HepG2 (cell line): ENCODE measurements at regions not wholly inside any gene's neighbourhood (a gene's known extent, or its start where the extent isn't known, plus 50 kb on each side); places are given as distances from the start of the nearest gene placed in this dataset.

Experiments
- AKAP8 ChIP-seq: sonication (generic); formaldehyde crosslinking; IDR thresholded peaks from 2 replicates; pipeline ENCODE4 v1.5.1; 2020; ENCODE audit warnings: mild to moderate bottlenecking, missing genetic modification reagents
- BHLHE40 ChIP-seq: IDR thresholded peaks from 2 replicates; pipeline ENCODE4 v1.6.1; 2011; ENCODE audit warnings: low read length, improper control_type of control experiment
- CSRNP2 ChIP-seq: sonication (generic); formaldehyde crosslinking; conservative IDR thresholded peaks from 2 replicates; pipeline ENCODE4 v1.8.0; 2022; ENCODE audit warnings: low read depth, missing genetic modification reagents
- CTCF ChIP-seq: sonication (generic); formaldehyde crosslinking; IDR thresholded peaks from 2 replicates; pipeline ENCODE4 v1.5.0; 2020; ENCODE audit warnings: mild to moderate bottlenecking, missing genetic modification reagents, moderate library complexity
- HCFC1 ChIP-seq: fragments of 150-350 bp; IDR thresholded peaks from 2 replicates; pipeline ENCODE4 v1.6.1; 2014; ENCODE audit warnings: low read depth, low read length
- NFYB ChIP-seq: sonication (generic); formaldehyde crosslinking; IDR thresholded peaks from 2 replicates; pipeline ENCODE4 v1.4.0; 2020; ENCODE audit warnings: missing genetic modification reagents
- NR3C1 ChIP-seq: sonication (generic); formaldehyde crosslinking; IDR thresholded peaks from 2 replicates; pipeline ENCODE4 v1.4.0; 2020; ENCODE audit warnings: missing genetic modification reagents
- PBX3 ChIP-seq: sonication (generic); formaldehyde crosslinking; IDR thresholded peaks from 2 replicates; pipeline ENCODE4 v1.8.1; 2023; ENCODE audit warnings: missing genetic modification reagents, inconsistent platforms, borderline replicate concordance
- RAD21 ChIP-seq: fragments of 450-650 bp; formaldehyde crosslinking; IDR thresholded peaks from 2 replicates; pipeline ENCODE4 v1.5.0; 2020; ENCODE audit warnings: mild to moderate bottlenecking
- SALL2 ChIP-seq: sonication (generic); formaldehyde crosslinking; IDR thresholded peaks from 2 replicates; pipeline ENCODE4 v1.8.1; 2023; ENCODE audit warnings: mild to moderate bottlenecking, missing genetic modification reagents, inconsistent platforms
- UBTF ChIP-seq: sonication (generic); formaldehyde crosslinking; IDR thresholded peaks from 2 replicates; pipeline ENCODE4 v1.4.0; 2020; ENCODE audit warnings: mild to moderate bottlenecking, missing genetic modification reagents
- YEATS4 ChIP-seq: sonication (generic); formaldehyde crosslinking; IDR thresholded peaks from 2 replicates; pipeline ENCODE4 v1.4.0; 2020; ENCODE audit warnings: missing genetic modification reagents, borderline replicate concordance
- ZBTB14 ChIP-seq: sonication (generic); formaldehyde crosslinking; IDR thresholded peaks from 2 replicates; pipeline ENCODE4 v1.4.0; 2020; ENCODE audit warnings: missing genetic modification reagents
- ZNF431 ChIP-seq: sonication (generic); formaldehyde crosslinking; IDR thresholded peaks from 2 replicates; pipeline ENCODE4 v1.9.0; 2022; ENCODE audit warnings: missing genetic modification reagents, low read depth, mild to moderate bottlenecking, borderline replicate concordance

GRCh38 chr5:136781464-136781863 is 416.1 kb upstream of the TRPC7 start:
- TF ChIP-seq CSRNP2 (CRISPR knock-in tag), result no peak
- no peak for TF ChIP-seq ZNF431 (CRISPR knock-in tag)
- TF ChIP-seq UBTF, result no peak
- TF ChIP-seq BHLHE40, result no peak
- TF ChIP-seq HCFC1, result no peak
- TF ChIP-seq CTCF (CRISPR knock-in tag), result no peak
- no peak for TF ChIP-seq ZBTB14 (CRISPR knock-in tag)
- no peak for TF ChIP-seq SALL2 (CRISPR knock-in tag)
- no peak for TF ChIP-seq YEATS4 (CRISPR knock-in tag)
- no peak for TF ChIP-seq NR3C1 (CRISPR knock-in tag)
- no peak for TF ChIP-seq RAD21 (CRISPR knock-in tag)
- TF ChIP-seq AKAP8, result no peak
- no peak for TF ChIP-seq PBX3 (CRISPR knock-in tag)
- no peak for TF ChIP-seq NFYB
